ENCODE measurements at regions not wholly inside any gene's neighbourhood (a gene's known extent, or its start where the extent isn't known, plus 50 kb on each side); places are given as distances from the start of the nearest gene placed in this dataset.

DNA sequence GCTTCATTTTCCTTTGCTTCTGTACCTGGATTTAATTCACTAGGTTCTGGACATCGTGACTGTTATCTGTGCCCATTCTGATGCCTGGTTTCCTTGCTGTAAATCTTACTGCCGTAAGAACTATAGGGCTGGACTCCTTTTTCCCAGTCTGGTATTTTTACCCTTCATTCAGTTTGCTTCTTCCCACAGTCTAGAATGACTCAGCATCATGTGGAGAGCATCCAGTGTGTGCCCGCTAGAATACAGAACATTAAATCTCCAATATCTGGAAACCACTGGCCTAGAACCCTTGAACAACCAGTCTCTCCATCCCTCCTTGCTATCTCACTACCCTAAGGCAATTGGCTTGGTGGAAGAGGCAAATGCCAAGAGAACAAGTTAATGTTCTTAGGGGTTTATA lies 1075.4 kb upstream of the ZEB2 start:
- DNase-seq, result peak; percentile 19

DNA sequence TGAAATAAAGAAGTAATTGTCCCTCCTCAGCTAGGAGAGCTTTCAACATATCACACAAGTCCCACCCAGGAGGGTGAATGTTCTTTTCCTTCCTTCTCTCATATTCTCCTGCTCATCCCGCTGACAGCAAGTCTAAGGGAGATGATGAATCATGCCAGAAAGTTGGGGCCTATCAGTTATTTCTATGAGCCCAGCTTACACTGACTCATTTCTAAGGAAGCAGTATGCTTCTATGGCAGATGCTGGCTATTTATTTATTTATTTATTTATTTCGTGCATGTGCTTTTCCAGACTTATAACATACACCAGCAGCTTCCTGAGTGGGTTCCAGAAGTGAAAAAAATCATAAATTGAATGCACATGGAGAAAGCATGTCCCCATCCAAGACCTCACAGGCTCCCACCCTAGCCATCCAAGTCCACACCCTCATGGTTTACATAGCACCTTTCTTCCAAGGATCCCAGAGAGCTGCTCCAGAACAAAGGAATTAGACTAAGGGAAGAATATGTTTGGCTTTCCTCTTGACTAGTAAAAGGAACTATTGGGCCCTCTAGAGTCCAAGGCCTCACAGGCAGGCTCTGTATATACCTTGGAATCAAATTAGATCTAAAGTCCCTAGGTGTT lies 1074.2 kb upstream of the ZEB2 start:
- peak; percentile 96 for DNase-seq

DNA sequence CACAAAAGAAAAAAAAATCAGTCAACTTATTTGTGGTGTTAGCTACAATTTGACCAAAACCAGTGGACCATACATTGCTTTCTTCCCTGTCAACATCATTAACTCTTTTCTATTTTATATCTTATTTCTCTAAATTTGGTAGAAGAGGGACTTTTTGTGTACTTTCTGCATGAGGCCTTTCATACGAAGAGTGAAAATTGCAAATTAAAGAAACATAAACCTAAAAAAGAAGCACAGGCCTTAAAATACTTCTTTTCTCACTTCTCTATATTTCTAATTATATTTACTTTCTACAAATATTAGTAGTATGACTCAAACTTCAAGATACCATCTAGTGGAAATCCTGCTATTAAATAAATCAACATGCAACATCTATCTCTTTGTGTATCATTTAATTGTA lies 1073.4 kb upstream of the ZEB2 start:
- no peak for DNase-seq

- DNase-seq, result peak; percentile 40
Measured at GRCh38 chr2:145592361-145592760, 1072.4 kb upstream of the ZEB2 start.

GRCh38 chr2:145591109-145591809 lies 1071.3 kb upstream of the ZEB2 start:
- no peak for DNase-seq

DNA sequence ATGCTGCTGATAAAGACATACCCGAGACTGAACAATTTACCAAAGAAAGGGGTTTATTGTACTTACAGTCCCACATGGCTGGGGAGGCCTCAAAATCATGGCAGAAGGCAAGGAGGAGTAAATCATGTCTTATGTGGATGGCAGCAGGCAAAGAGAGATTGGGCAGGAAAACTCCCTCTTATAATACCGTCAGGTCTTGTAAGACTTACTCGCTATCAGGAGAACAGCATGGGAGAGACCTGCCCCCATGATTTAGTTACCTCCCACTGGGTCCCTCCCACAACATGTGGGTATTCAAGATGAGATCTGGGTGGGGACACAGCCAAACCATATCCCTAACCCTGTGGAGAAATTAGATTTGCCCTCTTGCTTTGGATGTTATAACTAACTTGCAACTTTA lies 1068.0 kb upstream of the ZEB2 start:
- DNase-seq, result no peak

DNA sequence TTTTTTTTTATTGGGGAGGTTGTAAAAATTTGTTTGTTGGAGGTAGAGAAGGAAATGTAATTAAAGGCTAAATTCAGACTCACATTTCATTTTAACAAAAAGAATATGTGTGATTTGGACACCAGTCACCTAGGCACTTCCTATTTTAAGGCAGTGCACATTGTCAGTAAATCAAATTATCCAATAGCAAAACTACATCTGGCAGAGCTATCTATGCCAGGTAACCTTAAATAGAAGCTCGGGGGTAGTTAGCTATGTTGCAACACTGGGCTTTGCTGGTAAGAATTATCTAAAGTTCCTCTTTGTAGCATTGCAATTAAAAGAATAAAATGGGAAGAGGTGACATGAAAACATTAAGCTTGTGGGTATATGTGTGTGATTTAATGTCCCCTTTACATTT lies 1064.4 kb upstream of the ZEB2 start:
- no peak for DNase-seq

DNA sequence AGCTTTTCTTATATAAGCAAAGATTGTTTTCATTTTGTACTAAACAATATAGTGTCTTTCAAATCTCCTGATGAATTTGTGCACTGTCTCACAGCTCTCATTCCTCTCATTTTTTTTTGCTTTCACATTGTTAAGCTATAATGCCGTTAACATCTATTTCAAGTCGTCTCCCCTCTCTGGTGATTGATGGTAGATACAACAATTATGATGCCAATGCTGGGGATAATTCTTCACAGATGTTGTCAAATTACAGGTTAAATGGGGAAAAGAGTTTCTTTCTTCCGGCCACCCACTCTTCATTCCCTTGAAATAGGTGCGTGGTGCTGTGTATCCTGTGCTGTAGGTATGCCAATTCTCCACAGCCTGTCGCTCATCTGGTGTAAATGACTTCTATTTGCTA lies 1053.7 kb upstream of the ZEB2 start:
- DNase-seq, result no peak

- DNase-seq, result no peak
Measured at GRCh38 chr2:145572238-145572637, 1052.3 kb upstream of the ZEB2 start.

GRCh38 chr2:145569108-145569507 lies 1049.2 kb upstream of the ZEB2 start:
- no peak for DNase-seq

GRCh38 chr2:145563741-145564615 lies 1044.1 kb upstream of the ZEB2 start:
- peak; percentile 44 for DNase-seq

- DNase-seq, result no peak
Measured at GRCh38 chr2:145561152-145561551, 1041.2 kb upstream of the ZEB2 start.

DNA sequence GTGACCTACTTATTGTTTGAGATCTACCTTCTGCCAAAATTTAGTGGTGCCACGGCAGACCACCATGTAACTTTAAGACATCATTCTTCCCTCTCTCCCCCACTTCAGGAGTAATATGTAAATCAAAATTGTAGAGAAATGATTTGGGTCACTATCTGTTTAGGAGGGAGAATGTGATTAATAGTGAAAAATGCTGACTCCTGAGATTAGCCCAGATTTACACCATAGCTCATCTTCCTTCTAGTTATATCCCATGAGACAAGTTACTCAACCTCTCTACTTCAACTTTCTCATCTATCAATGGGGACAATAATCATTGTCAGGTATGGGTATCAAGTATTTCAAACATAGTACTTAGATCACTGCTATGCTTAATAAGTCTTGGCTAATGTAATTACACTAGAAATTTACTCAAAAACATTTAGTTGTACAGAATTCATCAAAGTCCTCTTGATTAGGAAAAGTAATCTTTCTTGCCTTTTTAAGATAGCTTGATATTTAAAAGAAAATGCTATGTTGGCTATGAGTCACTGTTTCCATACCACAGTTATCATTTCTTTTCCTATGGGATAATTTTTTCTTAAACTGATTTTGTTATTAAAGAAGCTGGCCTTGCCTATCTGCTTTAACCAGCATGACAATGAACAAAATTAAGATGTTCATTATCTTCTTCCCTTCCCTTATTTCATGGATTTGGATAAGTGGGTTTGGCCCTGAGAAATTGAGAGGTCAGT lies 1038.9 kb upstream of the ZEB2 start:
- peak; percentile 28 for DNase-seq

DNA sequence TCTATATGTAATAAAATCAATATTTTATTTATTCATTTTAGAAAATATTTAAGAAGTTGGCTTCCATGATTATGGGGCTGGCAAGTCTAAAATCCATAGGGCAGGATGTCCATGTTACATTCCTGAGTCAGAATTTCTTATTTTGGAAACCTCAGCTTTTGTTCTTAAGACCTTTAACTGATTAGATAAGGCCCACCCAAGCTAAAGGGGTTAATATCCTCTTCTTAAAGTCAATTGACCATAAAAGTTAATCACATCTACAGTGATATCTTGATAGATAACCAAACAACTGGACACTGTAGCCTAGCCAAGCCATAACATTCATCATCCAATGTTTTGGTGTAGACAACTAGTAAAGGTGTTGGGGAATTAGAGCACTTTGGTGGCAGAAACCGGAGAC lies 1035.4 kb upstream of the ZEB2 start:
- DNase-seq, result no peak

DNA sequence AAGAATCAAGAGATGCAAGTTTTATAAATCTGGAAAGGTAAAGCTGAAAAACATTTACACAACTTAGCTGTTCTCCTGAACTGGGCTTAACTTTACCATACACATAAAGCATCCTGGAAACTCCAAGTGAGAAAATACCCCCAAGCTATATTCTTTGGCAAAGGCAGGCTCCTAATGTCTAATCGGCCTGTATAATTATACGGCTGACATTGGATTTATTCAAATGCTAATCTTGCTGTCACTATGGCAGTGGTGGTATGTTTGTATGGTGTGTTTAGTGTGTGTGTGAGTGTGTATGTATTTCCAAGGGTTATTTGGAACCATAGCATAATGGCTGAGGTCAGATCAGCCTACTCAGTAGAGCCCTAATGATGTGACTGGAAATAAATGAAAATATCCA lies 1031.8 kb upstream of the ZEB2 start:
- DNase-seq, result no peak

DNA sequence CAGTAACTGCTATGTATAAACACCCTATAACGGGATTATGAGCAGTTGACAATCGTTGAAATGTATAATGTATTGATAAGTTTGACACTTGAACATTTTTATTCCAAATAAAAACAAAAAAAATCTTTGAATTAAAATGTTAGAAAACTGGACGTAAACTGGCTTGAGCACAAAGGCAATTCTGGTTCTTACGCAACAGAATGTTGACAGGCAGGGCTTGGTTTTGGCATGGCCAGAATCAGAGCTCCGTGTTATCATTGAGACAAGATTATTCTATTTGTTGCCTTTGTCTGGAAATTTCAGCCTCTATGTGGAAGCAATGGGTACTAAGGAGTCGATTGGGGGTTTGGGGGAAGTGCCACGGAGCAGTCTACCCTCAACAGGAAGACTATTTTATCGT lies 1028.6 kb upstream of the ZEB2 start:
- no peak for DNase-seq

DNA sequence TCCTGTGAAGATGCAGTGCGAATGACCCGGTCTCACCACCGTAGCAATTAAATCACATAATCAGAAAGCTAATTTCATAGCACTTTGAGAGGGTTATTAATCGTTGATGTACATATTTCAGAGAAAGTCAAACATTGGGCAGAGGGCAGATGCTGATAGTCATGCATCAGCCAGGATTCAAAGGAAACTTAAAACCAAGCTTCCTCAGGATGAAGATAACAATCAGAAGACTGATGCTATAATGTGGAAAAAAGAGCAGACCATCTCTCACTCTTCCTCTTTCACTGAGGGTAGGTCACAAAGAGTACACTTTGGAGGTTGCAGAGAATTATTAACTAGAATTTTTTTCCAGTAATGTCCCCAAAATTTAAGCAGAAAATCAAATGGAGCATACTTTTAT lies 1027.7 kb upstream of the ZEB2 start:
- DNase-seq, result no peak

- DNase-seq, result no peak
Measured at GRCh38 chr2:145546091-145546490, 1026.2 kb upstream of the ZEB2 start.

DNA sequence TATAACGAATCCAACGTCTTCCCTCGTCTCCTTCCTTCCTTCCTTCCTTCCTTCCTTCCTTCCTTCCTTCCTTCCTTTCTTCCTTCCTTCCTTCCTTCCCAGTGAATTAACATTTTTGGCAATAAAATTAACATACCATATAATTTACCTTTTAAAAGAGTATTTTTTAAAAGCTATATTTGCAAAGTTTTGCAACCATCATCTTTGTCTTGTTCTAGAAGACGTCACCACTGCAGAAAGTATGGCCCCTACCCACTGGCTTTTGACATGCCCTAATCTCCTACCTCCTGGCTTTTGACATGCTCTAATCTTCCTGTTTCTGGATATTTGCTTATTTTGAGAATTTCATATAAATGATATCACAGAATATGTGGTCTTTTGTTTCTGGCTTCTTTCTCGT lies 1023.9 kb upstream of the ZEB2 start:
- DNase-seq, result no peak

DNA sequence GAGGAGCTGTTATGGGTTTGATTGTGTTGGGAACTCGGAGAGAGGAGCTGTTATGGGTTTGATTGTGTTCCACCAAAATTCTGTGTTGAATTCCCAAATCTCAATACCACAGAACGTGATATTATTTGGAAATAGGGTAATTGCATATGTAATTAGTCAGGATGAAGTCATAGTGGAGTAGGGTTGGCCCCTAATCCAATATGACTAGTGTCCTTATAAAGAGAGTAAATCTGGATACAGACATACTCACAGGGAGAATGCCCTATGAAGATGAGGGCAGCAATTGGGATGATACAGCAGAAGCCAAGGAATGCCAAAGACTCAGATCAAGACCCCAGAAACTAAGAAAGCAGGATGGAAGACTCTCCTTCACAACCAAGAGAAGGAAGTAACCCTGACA lies 1023.2 kb upstream of the ZEB2 start:
- DNase-seq, result no peak

DNA sequence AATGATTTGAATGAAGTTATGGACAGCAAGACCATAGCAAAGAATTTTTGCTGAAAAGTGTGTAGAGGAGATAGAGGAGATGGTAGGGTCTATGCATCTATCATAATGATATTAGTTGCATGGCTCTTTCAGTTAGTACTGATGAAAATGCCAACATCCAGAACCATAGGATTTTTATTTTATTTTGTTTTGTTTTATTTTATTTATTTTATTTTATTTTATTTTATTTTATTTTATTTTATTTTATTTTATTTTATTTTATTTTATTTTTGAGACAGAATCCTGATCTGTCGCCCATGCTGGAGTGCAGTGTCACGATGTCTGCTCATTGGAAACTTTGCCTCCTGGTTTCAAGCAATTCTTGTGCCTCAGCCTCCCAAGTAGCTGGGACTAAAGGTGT lies 1021.1 kb upstream of the ZEB2 start:
- no peak for DNase-seq

DNA sequence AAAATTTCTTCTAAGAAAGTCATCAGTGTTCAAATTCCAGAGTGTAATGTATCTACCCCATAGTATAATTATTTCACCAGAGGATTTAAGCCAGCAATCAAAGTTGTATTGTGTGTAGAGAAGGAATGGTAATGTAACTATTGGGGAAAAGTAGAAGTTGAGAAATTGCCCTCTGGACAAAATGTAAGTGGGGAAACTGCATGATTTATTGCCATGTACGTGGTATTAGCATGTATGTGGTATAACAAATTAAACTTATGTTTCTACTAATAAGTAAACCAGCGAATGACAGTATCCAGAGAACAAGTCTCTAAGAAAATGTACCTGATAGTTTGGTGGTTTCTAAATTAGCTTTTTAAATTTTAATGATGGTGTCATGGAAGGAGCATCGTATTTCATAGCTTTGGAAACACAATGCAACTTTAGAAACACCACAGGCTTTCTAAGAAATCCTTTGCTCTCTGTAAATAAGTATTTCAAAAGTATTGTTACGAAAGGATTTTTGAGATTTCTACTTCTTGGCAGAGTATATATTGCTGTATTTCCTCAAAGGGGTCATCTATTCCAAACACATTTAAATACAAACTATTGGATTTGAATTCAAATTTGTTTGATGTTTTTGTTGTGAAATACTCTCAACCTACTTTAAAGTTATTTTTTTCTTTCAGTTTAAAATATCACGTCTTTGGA lies 1018.9 kb upstream of the ZEB2 start:
- DNase-seq, result no peak

DNA sequence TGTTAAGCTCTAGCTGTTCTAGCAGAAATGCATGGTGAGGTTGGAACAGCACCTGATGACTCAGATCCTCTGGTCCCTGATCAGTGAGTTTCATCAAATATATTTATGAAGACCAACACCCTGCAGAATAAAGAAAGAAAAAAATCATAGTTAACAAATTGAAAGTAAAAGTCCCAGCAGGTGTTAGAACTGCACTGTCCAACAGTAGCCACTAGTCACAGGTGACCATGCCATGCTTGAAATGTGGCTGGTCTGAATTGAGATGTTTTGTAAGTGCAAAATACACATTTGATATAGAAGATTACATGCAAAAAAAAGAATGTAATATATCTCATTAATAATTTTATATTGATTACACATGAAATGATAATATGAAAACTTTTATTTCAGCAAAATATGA lies 1010.7 kb upstream of the ZEB2 start:
- no peak for DNase-seq
